ENCODE measurements at regions not wholly inside any gene's neighbourhood (a gene's known extent, or its start where the extent isn't known, plus 50 kb on each side); places are given as distances from the start of the nearest gene placed in this dataset.

GRCh38 chr1:95313527-95313926 is 79.5 kb downstream of the RWDD3 start:
- no peak overlapping the region for H3K27ac ChIP-seq (ENCODE audit: low read depth, low read length, poor library complexity, severe bottlenecking)
- ChIA-PET CTCF (ENCODE audit: unreplicated experiment) (no interaction called here), POLR2A (no interaction called here)
- no peak for TF ChIP-seq CTCF (conservative IDR thresholded peaks at IDR 0.05; ENCODE audit: low read length)
- TF ChIP-seq EZH2phosphoT487 (IDR thresholded peaks at IDR 0.05; ENCODE audit: borderline replicate concordance, low read depth, low read length) = no peak
- no peak overlapping the region for H3K4me2 ChIP-seq (ENCODE audit: low read length)
- no peaks in the 10 kb centered on the region for H3K36me3 ChIP-seq (ENCODE audit: insufficient read depth, low read length)
- BruUV-seq (replicated peaks) = no TSS peak
- no peaks in the 10 kb centered on the region for H4K20me1 ChIP-seq (ENCODE audit: insufficient read depth, low read length)
- H3K9me3 ChIP-seq (ENCODE audit: low read length) = no peaks in the 10 kb centered on the region
- no peak for DNase-seq (ENCODE audit: low spot score)
- no peak overlapping the region for H2AFZ ChIP-seq (ENCODE audit: low read length)
- H3K4me3 ChIP-seq (ENCODE audit: low read depth, low read length, poor library complexity, severe bottlenecking) = no peak overlapping the region
- H3K9me2 ChIP-seq (ENCODE audit: insufficient read depth, low read length) = no peaks in the 10 kb centered on the region
- H3K79me2 ChIP-seq (ENCODE audit: insufficient read depth, low read depth, low read length) = no peaks in the 10 kb centered on the region
- intact Hi-C loops (cut with micrococcal nuclease; ENCODE audit: unreplicated experiment) = no loop called here
- H3K4me1 ChIP-seq (ENCODE audit: insufficient read depth, low read length, poor library complexity, severe bottlenecking) = no peaks in the 10 kb centered on the region

- no peaks in the 10 kb centered on the region for H3K36me3 ChIP-seq (ENCODE audit: insufficient read depth, low read length)
- H3K4me2 ChIP-seq (ENCODE audit: low read length) = no peak overlapping the region
- no peak overlapping the region for H2AFZ ChIP-seq (ENCODE audit: low read length)
- no peaks in the 10 kb centered on the region for H3K4me1 ChIP-seq (ENCODE audit: insufficient read depth, low read length, poor library complexity, severe bottlenecking)
- H3K9me2 ChIP-seq (ENCODE audit: insufficient read depth, low read length) = no peaks in the 10 kb centered on the region
- H3K4me3 ChIP-seq (ENCODE audit: low read depth, low read length, poor library complexity, severe bottlenecking) = no peak overlapping the region
- ChIA-PET CTCF (ENCODE audit: unreplicated experiment) (no interaction called here), POLR2A (no interaction called here)
- H3K9me3 ChIP-seq (ENCODE audit: low read length) = no peaks in the 10 kb centered on the region
- no peak for DNase-seq (ENCODE audit: low spot score)
- H4K20me1 ChIP-seq (ENCODE audit: insufficient read depth, low read length) = no peaks in the 10 kb centered on the region
- H3K79me2 ChIP-seq (ENCODE audit: insufficient read depth, low read depth, low read length) = no peaks in the 10 kb centered on the region
- H3K27ac ChIP-seq (ENCODE audit: low read depth, low read length, poor library complexity, severe bottlenecking) = no peak overlapping the region
- intact Hi-C loops (cut with micrococcal nuclease; ENCODE audit: unreplicated experiment) = no loop called here
- no TSS peak for BruUV-seq (replicated peaks)
- TF ChIP-seq EZH2phosphoT487 (IDR thresholded peaks at IDR 0.05; ENCODE audit: borderline replicate concordance, low read depth, low read length) = no peak
- no peak for TF ChIP-seq CTCF (conservative IDR thresholded peaks at IDR 0.05; ENCODE audit: low read length)
Observed at GRCh38 chr1:95321531-95321930, 87.5 kb downstream of the RWDD3 start.

GRCh38 chr1:95323123-95323522 is 89.1 kb downstream of the RWDD3 start:
- ChIA-PET POLR2A (no interaction called here), CTCF (ENCODE audit: unreplicated experiment) (no interaction called here)
- Histone ChIP-seq H3K4me2 (ENCODE audit: low read length) (no peak overlapping the region), H2AFZ (ENCODE audit: low read length) (no peak overlapping the region), H3K36me3 (ENCODE audit: insufficient read depth, low read length) (no peaks in the 10 kb centered on the region), H4K20me1 (ENCODE audit: insufficient read depth, low read length) (no peaks in the 10 kb centered on the region), H3K9me3 (ENCODE audit: low read length) (no peaks in the 10 kb centered on the region), H3K27ac (ENCODE audit: low read depth, low read length, poor library complexity, severe bottlenecking) (no peak overlapping the region), H3K4me3 (ENCODE audit: low read depth, low read length, poor library complexity, severe bottlenecking) (no peak overlapping the region), H3K9me2 (ENCODE audit: insufficient read depth, low read length) (no peaks in the 10 kb centered on the region), H3K4me1 (ENCODE audit: insufficient read depth, low read length, poor library complexity, severe bottlenecking) (no peaks in the 10 kb centered on the region), H3K79me2 (ENCODE audit: insufficient read depth, low read depth, low read length) (no peaks in the 10 kb centered on the region)
- DNase-seq (ENCODE audit: low spot score) = no peak
- no peak for TF ChIP-seq CTCF (conservative IDR thresholded peaks at IDR 0.05; ENCODE audit: low read length)
- TF ChIP-seq EZH2phosphoT487 (IDR thresholded peaks at IDR 0.05; ENCODE audit: borderline replicate concordance, low read depth, low read length) = no peak
- intact Hi-C loops (cut with micrococcal nuclease; ENCODE audit: unreplicated experiment) = no loop called here
- BruUV-seq (replicated peaks) = no TSS peak

Measured in OCI-LY7 (cell line).